HG02852 (cell line): ENCODE measurements at regions not wholly inside any gene's neighbourhood (a gene's known extent, or its start where the extent isn't known, plus 50 kb on each side); places are given as distances from the start of the nearest gene placed in this dataset.

Source experiments
- ATAC-seq: cut with Tn5 transposase; IDR thresholded peaks from one replicate; pipeline ENCODE4 v1.9.1; 2021; ENCODE audit warnings: mild to moderate bottlenecking, moderate library complexity; ENCODE audit not compliant: unreplicated experiment

DNA sequence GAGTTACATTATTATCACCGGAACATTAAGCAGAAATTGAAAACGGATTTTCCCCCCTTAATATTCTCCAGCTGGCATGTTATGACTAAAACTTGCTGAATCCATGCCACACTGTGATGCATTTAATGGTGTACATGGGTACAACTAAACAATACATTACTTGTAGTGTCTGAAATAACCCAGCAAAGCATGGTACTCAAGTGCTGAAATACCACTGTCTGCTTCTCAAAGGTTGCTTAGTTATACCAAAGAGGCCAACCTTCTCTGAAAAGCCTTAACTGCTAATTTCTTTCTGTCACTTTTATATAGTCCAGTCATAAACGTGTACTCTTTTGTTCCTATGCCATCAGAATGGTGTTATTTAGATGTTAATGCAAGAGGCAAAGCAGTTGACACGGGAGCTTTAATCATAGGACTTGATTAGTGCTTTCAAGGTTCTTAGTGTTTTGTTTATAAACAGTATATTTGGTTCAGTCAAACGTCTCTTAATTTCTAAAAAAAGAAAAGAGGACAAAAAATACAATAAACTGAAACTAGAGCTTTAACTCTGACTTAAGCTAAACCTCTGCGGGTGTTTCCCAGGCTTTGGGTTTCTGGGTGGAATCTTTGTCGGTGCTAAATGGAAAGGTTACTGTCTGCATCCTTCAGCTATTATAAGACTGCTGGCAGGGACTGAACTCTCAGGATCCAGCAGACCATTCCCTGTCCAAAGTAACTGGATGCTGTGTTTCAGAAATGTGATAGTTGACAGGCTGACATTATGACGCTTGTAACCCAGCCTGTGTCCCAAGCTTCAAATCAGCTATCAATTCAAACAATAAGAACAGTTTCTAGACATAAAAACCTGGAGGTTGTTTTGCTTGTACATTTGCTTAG, 202.6 kb downstream of the PPP1R3A start:
- ATAC-seq, result no peak

DNA sequence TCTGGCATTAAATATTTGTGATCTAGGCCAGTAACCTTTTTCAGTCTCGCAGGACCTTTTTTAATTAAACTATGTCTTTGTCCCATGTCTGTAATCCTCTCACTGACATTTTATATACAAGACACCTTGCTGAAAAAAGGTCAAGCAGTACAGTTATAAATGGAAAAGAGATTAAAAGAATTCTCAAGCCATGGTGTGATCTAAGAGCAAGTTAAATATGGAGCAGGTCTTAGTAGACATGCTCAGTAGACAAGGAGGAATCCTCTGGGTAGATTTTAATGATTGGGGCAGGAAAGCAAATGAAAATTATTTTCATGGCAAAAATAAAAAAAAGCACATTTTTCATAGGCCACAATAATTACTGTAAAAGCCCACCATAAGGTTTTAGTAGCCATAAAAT, 203.5 kb downstream of the PPP1R3A start:
- no peak for ATAC-seq

- ATAC-seq, result peak; percentile 96
These were observed 208.3 kb downstream of the PPP1R3A start for GRCh38 chr7:113710310-113711096.

DNA sequence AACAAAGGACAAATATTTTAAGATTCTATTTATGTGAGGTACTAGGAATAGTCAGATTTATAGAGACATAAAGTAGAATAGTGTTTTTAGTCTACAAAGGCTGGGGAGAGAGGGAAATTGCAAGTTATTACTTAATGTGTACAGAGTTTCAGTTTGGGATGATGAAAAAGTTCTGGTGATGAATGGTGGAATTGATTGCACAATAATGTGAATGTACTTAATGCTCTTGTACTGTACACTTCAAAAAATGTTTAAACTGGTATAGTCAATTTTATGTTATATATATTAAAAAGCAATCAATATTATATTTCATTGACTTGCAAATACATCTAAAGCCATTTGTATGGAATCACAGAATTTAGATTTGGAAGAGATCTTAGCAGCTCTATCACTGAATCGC, 213.4 kb downstream of the PPP1R3A start:
- ATAC-seq, result no peak

DNA sequence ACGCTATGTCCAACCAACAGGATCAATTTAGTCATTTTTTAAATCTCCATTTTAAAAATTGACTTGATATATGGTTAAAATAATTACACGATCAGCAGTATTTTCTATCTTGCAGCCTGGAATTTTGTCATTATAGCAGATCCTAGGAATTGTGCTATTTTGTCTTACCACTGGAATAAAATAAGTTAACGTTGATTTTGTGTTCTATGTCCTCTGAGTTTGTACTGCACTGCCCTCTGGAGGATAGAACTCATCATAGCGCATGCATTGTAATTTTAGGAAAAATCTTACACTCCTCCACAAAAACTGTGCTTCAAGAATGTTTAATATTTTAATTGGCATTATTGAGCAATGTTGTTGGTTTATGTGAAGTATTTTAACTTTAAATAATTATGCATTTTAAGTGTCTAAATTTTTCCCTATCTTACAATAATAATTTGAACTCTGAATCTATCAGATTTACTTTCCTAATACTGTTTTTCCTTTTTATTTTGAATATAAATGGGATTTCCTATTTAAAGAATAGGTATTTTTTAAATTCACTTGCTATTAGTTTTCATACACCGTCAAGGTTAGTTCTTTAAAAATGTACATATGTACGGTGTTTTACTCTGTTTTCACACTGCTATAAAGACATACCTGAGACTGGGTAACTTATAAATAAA, 220.1 kb downstream of the PPP1R3A start:
- peak; percentile 51 for ATAC-seq

GRCh38 chr7:113694149-113694548, 224.7 kb downstream of the PPP1R3A start:
- no peak for ATAC-seq

GRCh38 chr7:113684165-113684564, 234.6 kb downstream of the PPP1R3A start:
- ATAC-seq, result no peak

GRCh38 chr7:113677811-113678210, 241.0 kb downstream of the PPP1R3A start:
- no peak for ATAC-seq

DNA sequence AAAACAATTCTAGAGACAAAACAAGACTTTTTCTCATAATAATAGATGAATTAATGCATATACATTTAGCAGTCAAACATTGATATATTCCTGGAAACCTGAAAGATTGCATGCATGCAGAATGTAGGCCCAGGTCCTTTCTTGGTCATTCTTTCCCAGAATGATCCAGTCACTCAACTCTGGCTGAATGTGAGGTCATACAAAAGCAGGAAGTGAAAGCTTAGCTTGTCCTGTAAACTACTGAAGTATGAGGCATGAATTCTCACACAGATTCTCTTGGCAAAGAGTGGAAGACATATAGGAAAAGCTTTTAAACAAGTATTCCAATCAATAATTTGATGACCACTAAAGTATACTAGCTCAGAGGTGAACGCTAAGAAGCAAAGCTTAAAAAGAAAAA, 253.9 kb downstream of the PPP1R3A start:
- ATAC-seq, result no peak

DNA sequence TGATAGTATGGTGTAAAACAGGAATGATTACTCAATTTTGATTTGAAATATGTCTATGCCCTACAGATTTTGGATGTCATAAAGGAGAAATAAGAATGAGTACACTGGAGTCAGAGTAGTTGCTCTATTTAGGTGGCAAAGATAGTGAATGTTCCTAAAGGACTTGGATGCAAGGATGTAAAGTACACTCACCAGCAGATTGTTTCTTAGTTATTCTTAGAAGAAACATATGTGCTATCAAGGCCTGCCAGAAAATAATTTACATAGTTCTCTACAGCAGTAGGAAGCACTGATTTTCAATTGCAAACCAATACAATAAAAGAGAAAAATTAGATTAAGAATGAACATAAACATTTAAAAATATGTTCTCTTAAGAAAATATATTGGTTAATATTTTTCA, 259.4 kb downstream of the PPP1R3A start:
- no peak for ATAC-seq

- peak; percentile 98 for ATAC-seq
These were observed 261.2 kb downstream of the PPP1R3A start for GRCh38 chr7:113657603-113658002.

DNA sequence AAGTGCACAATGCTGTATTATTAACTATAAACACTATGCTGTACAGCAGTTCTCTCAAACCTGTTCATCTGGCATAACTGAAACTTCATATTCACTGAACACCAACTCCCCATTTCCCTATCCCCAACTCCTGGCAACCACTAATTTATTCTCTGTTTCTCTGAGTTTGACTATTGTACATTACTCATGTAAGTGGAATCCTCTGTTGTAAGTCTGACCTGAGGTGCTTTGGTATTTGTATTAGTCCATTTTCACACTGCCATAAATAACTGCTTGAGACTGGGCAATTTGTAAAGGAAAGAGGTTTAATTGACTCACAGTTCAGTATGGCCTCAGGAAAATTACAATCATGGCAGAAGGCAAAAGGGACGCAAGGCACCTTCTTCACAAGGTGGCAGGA, 266.3 kb downstream of the PPP1R3A start:
- no peak for ATAC-seq

- no peak for ATAC-seq
These were observed 269.3 kb downstream of the PPP1R3A start for GRCh38 chr7:113649556-113649955.

DNA sequence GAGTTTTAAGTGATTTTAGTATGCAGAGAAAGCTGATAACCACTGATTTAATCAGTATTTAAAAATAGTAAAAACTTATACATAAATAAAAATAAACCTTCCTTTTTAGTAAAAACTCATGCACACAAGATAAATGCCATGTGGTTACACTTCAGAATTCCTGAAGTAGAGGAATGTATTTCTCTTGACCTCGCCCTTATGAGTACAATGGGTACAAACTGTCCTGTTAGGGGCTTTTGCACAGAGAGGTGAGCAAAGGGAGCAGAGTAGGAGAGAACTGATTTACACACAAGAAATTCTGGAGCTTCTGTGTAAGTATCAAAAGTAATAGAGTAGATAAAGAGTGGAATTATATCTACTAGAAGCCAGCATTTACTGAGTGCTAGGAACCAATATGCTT, 279.6 kb downstream of the PPP1R3A start:
- no peak for ATAC-seq

DNA sequence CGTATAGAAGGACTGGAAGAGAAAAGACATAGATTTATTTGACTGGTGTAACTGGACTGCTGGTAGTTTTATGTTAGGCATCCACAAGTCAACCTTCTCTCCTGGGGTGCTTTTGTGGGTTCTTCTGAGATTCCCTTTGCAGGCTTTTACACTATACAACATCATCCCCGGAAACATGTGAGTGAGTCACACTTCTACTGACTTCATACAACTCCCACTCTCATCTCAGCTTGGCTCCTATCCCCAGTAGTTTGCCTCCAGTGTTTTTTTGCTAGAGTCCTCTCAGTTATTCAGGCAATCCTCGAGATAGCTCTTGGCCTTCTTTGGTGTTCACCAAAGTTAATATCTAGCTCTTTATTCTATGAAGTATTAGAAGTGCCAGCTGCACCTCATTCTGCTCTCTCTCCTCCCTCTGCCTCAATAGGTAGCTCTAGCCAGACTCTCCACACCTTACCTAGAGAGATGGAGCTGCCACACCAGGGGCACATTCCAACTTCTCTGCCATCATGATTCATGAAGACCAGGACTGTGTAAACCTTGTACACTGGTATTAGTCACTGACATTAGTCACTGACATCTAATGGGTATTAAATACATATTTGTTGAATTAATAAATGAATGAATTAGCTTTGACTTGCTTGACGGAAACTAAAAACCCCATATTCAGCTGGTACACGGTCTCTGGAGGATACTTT, 281.9 kb downstream of the PPP1R3A start:
- no peak for ATAC-seq

DNA sequence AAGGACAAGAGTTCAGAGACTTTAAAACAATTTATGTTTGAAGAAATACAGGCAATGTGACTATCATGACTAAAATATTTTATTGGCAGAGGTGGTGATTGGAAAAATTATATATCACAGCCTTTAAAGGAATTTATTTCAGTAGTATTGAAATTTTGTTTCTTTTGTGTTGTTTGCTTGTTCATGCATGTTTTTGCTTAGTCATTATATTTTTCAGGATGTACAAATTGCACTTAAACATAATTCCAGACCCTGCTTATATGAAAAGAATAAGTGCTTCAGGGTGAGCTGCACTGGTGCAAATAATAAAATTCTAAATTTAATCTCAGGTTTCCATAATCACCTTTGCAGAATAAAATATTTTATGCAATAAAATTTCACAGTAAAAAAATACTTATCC, 283.3 kb downstream of the PPP1R3A start:
- ATAC-seq, result no peak

- no peak for ATAC-seq
These were observed 285.7 kb downstream of the PPP1R3A start for GRCh38 chr7:113633073-113633472.

DNA sequence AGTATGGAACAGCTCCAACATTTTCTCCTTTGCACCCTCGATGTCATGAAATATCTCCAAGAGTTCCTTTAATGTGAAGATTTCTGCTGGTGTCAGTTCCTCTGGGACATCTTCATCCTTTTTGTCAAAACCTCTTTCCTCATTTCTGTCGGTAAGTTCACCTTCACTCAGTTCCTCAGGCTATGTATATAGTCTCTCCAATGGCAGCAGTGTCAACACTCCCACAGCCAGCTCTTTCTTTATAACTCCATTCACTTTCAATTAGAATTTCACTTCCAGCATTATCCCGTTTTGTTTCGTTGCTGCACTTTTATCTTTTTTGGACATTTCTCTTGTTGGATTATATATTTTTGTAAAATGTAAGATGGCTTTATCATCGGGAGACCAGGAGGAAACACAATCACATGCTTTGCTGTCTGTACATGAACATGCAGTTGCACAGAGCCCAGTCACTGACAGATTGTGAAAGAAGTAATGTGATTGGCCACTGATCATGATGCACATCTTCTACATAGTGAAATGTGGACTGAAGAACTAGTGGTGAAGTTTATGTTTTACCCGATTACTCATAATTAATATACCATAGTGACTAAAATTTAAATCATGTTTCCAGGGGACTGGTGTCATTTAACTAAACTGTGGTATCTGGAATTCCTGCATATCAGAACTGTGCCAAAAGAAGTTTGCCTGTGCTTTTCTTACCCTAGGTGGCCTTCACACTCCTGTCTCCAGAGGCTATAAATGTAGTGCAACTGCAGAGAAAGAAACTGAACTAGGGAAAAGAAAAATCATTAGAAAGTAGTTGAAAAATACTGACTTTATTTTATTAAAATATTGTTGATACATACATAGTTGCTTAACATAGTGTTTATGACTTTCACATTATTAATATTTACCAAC, 289.6 kb downstream of the PPP1R3A start:
- ATAC-seq, result no peak

- ATAC-seq, result no peak
These were observed 293.2 kb downstream of the PPP1R3A start for GRCh38 chr7:113625494-113626102.

GRCh38 chr7:113622796-113623195, 296.0 kb downstream of the PPP1R3A start:
- no peak for ATAC-seq
